ENCODE measurements at regions not wholly inside any gene's neighbourhood (a gene's known extent, or its start where the extent isn't known, plus 50 kb on each side); places are given as distances from the start of the nearest gene placed in this dataset.

- DNase-seq (ENCODE audit: insufficient read length) (no peak), FAIRE-seq (no peak)
- TF ChIP-seq TAF1 (IDR thresholded peaks at IDR 0.05; ENCODE audit: borderline replicate concordance, low read depth, low read length) (no peak), POLR2A (IDR thresholded peaks at IDR 0.05; ENCODE audit: low read depth, low read length) (no peak), POLR2AphosphoS5 (IDR thresholded peaks at IDR 0.05; ENCODE audit: low read depth, low read length) (no peak)
These were observed 219.9 kb downstream of the CCNG2 start for GRCh38 chr4:77376788-77377460.

- DNase-seq (ENCODE audit: insufficient read length) (no peak), FAIRE-seq (no peak)
- no peak for TF ChIP-seq TAF1 (IDR thresholded peaks at IDR 0.05; ENCODE audit: borderline replicate concordance, low read depth, low read length)
- no peak for TF ChIP-seq POLR2AphosphoS5 (IDR thresholded peaks at IDR 0.05; ENCODE audit: low read depth, low read length)
- TF ChIP-seq POLR2A (IDR thresholded peaks at IDR 0.05; ENCODE audit: low read depth, low read length) = no peak
These were observed 221.5 kb upstream of the CXCL13 start for GRCh38 chr4:77384094-77384493.

- FAIRE-seq (peak; percentile 58), DNase-seq (ENCODE audit: insufficient read length) (no peak)
- TF ChIP-seq POLR2A (IDR thresholded peaks at IDR 0.05; ENCODE audit: low read depth, low read length) (no peak), TAF1 (IDR thresholded peaks at IDR 0.05; ENCODE audit: borderline replicate concordance, low read depth, low read length) (no peak), POLR2AphosphoS5 (IDR thresholded peaks at IDR 0.05; ENCODE audit: low read depth, low read length) (no peak)
These were observed 220.3 kb upstream of the CXCL13 start for GRCh38 chr4:77385124-77385969.

GRCh38 chr4:77393996-77394395 lies 211.6 kb upstream of the CXCL13 start:
- DNase-seq (ENCODE audit: insufficient read length) (no peak), FAIRE-seq (no peak)
- TF ChIP-seq POLR2A (IDR thresholded peaks at IDR 0.05; ENCODE audit: low read depth, low read length) (no peak), TAF1 (IDR thresholded peaks at IDR 0.05; ENCODE audit: borderline replicate concordance, low read depth, low read length) (no peak), POLR2AphosphoS5 (IDR thresholded peaks at IDR 0.05; ENCODE audit: low read depth, low read length) (no peak)

GRCh38 chr4:77395481-77395880 lies 210.1 kb upstream of the CXCL13 start:
- no peak for FAIRE-seq
- TF ChIP-seq POLR2A (IDR thresholded peaks at IDR 0.05; ENCODE audit: low read depth, low read length) (no peak), TAF1 (IDR thresholded peaks at IDR 0.05; ENCODE audit: borderline replicate concordance, low read depth, low read length) (no peak), POLR2AphosphoS5 (IDR thresholded peaks at IDR 0.05; ENCODE audit: low read depth, low read length) (no peak)
- DNase-seq (ENCODE audit: insufficient read length) = no peak

GRCh38 chr4:77398256-77398655 lies 207.4 kb upstream of the CXCL13 start:
- FAIRE-seq (peak; percentile 9), DNase-seq (ENCODE audit: insufficient read length) (no peak)
- TF ChIP-seq POLR2AphosphoS5 (IDR thresholded peaks at IDR 0.05; ENCODE audit: low read depth, low read length) (no peak), TAF1 (IDR thresholded peaks at IDR 0.05; ENCODE audit: borderline replicate concordance, low read depth, low read length) (no peak), POLR2A (IDR thresholded peaks at IDR 0.05; ENCODE audit: low read depth, low read length) (no peak)

- FAIRE-seq = no peak
- DNase-seq (ENCODE audit: insufficient read length) = no peak
- TF ChIP-seq POLR2A (IDR thresholded peaks at IDR 0.05; ENCODE audit: low read depth, low read length) (no peak), TAF1 (IDR thresholded peaks at IDR 0.05; ENCODE audit: borderline replicate concordance, low read depth, low read length) (no peak), POLR2AphosphoS5 (IDR thresholded peaks at IDR 0.05; ENCODE audit: low read depth, low read length) (no peak)
These were observed 205.8 kb upstream of the CXCL13 start for GRCh38 chr4:77399831-77400230.

GRCh38 chr4:77413766-77414165 lies 191.9 kb upstream of the CXCL13 start:
- no peak for DNase-seq (ENCODE audit: insufficient read length)
- no peak for FAIRE-seq

GRCh38 chr4:77415689-77416088 lies 189.9 kb upstream of the CXCL13 start:
- FAIRE-seq = no peak
- DNase-seq (ENCODE audit: insufficient read length) = no peak
- TF ChIP-seq TAF1 (IDR thresholded peaks at IDR 0.05; ENCODE audit: borderline replicate concordance, low read depth, low read length) (no peak), POLR2AphosphoS5 (IDR thresholded peaks at IDR 0.05; ENCODE audit: low read depth, low read length) (no peak), POLR2A (IDR thresholded peaks at IDR 0.05; ENCODE audit: low read depth, low read length) (no peak)

More at GRCh38 chr4:77413766-77414165, 191.9 kb upstream of the CXCL13 start:
- no peak for TF ChIP-seq POLR2AphosphoS5 (IDR thresholded peaks at IDR 0.05; ENCODE audit: low read depth, low read length)
- no peak for TF ChIP-seq POLR2A (IDR thresholded peaks at IDR 0.05; ENCODE audit: low read depth, low read length)
- TF ChIP-seq TAF1 (IDR thresholded peaks at IDR 0.05; ENCODE audit: borderline replicate concordance, low read depth, low read length) = no peak

GRCh38 chr4:77418333-77418732 lies 187.3 kb upstream of the CXCL13 start:
- FAIRE-seq (no peak), DNase-seq (ENCODE audit: insufficient read length) (no peak)
- TF ChIP-seq TAF1 (IDR thresholded peaks at IDR 0.05; ENCODE audit: borderline replicate concordance, low read depth, low read length) (no peak), POLR2AphosphoS5 (IDR thresholded peaks at IDR 0.05; ENCODE audit: low read depth, low read length) (no peak), POLR2A (IDR thresholded peaks at IDR 0.05; ENCODE audit: low read depth, low read length) (no peak)

GRCh38 chr4:77430847-77431246 lies 174.8 kb upstream of the CXCL13 start:
- no peak for DNase-seq (ENCODE audit: insufficient read length)
- FAIRE-seq = no peak
- TF ChIP-seq POLR2AphosphoS5 (IDR thresholded peaks at IDR 0.05; ENCODE audit: low read depth, low read length) (no peak), TAF1 (IDR thresholded peaks at IDR 0.05; ENCODE audit: borderline replicate concordance, low read depth, low read length) (no peak), POLR2A (IDR thresholded peaks at IDR 0.05; ENCODE audit: low read depth, low read length) (no peak)

GRCh38 chr4:77431546-77431945 lies 174.1 kb upstream of the CXCL13 start:
- no peak for FAIRE-seq
- no peak for TF ChIP-seq POLR2A (IDR thresholded peaks at IDR 0.05; ENCODE audit: low read depth, low read length)
- no peak for TF ChIP-seq TAF1 (IDR thresholded peaks at IDR 0.05; ENCODE audit: borderline replicate concordance, low read depth, low read length)
- no peak for TF ChIP-seq POLR2AphosphoS5 (IDR thresholded peaks at IDR 0.05; ENCODE audit: low read depth, low read length)
- DNase-seq (ENCODE audit: insufficient read length) = no peak
